HG03521 (cell line): ENCODE measurements at regions not wholly inside any gene's neighbourhood (a gene's known extent, or its start where the extent isn't known, plus 50 kb on each side); places are given as distances from the start of the nearest gene placed in this dataset.

Experiments
- ATAC-seq: cut with Tn5 transposase; IDR thresholded peaks from one replicate; pipeline ENCODE4 v1.9.1; 2021; ENCODE audit warnings: mild to moderate bottlenecking, moderate library complexity; ENCODE audit not compliant: unreplicated experiment

DNA sequence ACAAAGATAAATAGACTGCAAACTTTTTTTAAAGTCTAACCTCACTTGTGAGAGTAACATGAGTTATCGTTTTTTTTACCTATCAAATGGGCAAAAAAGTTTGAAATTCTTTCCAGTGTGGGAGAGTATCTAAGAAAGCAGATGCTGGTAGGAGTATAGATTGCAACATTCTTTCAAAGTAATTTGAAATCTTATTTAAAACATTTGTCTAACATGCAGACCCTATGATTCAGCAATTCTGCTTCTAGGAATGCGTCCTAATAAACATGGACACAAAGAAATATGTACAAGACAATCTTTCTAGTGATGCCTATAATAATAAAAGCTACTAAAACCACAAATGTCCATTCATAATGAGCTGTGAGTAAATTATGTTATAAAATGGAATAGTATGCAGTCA, 110.4 kb upstream of the TMCC3 start:
- no peak for ATAC-seq

- ATAC-seq: no peak
Measured at GRCh38 chr12:94756789-94757188, 106.4 kb upstream of the TMCC3 start.

DNA sequence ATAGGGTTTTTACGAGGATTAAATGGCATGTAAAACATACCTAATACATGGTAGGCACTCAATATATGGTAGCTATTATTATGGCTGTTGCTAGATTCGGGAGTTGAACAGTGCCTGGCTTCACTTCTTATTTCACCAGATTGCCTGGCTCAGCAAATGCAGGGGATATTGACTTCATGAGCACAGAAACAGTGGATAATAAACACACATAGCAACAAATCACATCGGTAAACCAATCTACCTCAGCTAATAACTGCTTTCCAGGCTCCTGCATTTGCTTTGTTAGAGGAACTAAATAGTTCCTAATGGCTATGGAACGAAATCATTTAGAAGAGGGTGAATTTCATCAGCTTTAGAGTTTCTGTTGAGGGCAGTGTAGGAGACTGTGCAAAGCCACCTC, 105.2 kb upstream of the TMCC3 start:
- no peak for ATAC-seq

GRCh38 chr12:94754653-94755052, 104.3 kb upstream of the TMCC3 start:
- ATAC-seq: no peak

GRCh38 chr12:94753036-94753679, 102.8 kb upstream of the TMCC3 start:
- no peak for ATAC-seq

GRCh38 chr12:94750864-94751263, 100.5 kb upstream of the TMCC3 start:
- ATAC-seq: no peak

DNA sequence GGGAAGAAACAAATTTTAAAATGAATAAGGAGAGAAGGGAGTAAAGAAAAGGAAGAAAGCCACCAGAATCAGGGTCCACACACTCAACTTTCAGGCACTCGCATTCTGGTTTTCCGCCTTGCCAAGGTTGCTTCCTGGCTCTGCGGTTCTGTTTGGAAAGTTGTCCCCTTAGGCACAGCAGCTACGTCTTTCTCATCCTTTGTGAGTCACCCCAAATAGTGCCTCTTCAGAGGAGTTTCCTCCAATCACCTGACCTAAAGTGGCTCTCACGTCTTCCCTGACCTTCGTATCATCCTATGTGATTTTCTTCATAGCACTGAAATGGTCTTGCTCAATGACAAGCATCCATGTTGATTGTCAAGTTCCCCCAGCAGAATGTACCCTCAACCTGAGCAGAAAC, 99.5 kb upstream of the TMCC3 start:
- no peak for ATAC-seq

DNA sequence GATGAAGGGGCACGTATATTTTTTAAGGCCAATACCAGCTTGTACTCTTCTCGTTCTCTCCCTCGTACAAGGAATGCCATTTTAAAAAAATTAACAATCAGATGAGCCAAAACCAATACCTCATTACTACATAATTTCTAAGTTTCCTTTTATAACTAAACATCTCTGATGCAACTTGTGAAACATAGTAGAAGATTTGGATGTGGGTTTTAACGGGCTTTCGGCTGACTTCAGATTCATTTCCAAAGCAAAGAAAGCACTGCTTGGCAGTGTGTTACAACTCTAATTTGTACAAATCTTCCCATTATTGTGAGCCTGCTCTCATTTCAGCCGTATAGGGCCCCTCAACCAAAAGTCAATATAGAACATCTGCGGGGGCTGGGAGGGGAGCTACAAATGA, 99.1 kb upstream of the TMCC3 start:
- no peak for ATAC-seq

DNA sequence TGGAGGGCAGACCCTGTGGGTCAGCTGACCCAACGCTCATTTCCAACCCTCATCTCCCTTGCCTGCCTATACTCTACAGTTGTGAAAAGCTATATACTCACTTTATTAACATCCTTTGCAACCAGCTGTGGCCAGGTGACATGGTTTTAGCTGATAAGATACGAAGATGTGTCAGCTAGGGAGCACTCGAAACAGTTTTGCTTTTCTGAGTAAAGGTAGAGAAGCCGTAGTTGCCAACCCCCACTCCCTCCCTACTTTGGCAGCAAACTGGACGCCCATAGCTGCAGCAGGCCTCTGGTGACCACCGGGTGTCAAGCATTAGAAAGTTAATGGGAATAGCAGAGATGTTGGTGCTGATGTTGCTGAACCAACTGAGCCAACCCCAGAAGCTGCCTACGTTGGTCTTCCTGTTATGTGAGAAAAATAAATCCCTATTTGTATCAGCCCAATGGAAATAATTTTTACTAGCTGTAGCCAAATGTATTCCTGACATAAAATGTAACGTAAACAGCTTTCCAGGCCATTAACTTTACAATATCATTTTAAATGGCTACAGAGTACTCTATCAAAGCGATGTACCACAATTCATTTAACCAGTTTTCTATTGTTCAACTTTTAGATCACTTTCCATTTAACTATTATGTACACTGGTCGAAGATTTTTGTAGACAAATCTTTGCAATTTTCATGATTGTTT, 98.5 kb upstream of the TMCC3 start:
- ATAC-seq: no peak

GRCh38 chr12:94745562-94745961, 95.2 kb upstream of the TMCC3 start:
- ATAC-seq: no peak

- no peak for ATAC-seq
Measured at GRCh38 chr12:94743174-94743573, 92.8 kb upstream of the TMCC3 start.

DNA sequence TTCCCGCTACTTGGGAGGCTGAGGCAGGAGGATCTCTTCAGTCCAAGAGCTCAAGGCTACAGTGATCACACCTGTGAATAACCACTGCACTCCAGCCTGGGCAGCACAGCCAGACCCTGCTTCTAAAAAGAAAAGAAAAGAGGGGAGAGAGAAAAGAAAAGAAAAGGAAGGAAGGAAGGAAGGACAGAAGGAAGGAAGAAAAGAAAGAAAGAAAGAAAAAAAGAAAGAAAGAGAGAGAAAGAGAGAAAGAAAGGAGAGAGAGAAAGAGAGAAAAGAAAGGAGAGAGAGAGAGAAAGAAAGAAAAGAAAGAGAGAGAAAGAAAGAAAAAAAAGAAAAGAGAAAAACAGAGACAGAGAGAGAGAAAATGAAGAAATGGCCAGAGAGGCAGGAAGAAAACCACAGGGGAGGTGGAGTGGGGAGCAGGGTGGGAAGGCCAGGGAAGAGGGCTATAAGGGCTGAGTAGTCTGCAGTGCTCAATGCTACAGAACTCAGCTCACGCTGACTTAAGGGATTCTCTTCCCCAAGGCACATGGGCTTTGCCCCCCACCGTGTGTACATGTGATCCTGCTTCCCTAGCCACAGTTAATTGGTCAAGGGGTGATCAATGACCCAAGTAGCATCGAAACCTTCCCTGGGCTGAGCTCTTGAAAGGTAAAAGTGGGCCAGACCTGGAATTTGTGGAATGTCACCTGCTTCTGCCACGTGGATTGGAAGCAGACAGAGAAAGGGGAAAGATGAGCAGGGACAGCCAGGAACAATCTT, 90.4 kb upstream of the TMCC3 start:
- ATAC-seq: no peak

- ATAC-seq: no peak
Measured at GRCh38 chr12:94736820-94737219, 86.5 kb upstream of the TMCC3 start.

DNA sequence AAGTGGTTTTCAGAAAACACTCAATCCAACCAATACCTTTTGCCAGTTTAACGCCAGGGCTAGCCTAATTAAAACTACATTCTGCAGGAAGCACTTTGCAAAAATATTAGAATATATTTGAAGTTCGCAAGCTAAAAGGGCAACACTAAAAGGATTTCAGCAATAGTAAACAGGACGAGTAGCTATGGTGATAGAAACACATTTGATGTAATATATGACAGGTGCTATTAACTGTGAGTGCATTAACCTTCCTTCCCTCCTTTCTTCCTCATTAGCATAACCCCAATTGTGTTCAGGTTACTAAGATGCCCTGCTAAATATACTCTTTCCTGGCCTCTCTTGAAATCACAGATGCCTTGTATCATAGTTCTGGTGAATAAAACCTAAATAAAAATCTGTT, 85.6 kb upstream of the TMCC3 start:
- ATAC-seq: no peak

GRCh38 chr12:94733727-94734126, 83.4 kb upstream of the TMCC3 start:
- no peak for ATAC-seq

- no peak for ATAC-seq
Measured at GRCh38 chr12:94732367-94732990, 82.1 kb upstream of the TMCC3 start.

DNA sequence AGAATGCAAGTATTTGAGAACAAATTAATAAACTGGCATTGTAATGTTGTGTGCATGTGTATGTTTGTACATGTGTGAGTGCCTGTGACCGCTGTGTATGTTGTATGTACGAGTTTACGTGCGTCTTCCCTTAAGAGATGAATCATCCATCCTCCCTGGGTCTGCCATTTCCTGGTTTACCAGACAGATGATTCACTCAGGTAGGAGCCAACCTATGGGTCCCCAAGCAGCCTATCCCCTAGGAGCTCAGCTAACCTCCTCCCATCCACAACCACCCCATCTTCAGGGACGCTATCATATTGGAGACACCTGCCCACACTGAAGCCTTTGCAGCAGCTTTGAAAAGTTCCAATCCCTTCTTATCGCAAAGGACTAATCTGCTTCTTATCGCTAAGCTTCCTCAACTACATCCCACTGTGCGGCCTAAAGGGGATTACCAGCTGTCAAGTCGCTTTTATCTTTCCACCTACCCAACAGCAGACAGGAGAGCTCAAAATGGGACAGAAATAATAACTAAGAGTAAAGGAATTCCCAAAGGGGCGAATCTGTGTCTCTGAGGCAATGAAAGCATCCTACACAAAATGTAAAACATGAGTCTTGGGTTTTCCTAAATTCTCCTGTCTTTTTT, 81.5 kb upstream of the TMCC3 start:
- ATAC-seq: no peak

DNA sequence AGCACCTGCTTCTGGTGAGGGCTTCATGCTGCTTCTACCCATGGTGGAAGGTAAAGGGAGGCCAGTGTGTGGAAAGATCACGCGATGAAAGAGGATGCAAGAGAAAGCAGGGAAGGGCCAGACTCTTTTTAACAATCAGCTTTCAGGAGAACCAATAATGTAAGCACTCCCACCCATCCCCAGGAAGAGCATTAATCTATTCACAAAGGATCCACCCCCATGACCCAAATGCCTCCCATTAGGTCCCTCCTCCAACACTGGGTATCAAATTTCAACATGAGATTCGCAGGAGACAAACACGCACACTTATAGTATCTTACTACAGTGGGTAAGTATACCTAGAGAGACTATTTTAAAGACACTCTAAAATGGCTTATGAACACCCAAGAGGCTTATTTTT, 80.5 kb upstream of the TMCC3 start:
- ATAC-seq: no peak

GRCh38 chr12:94726236-94726835, 76.0 kb upstream of the TMCC3 start:
- ATAC-seq: no peak

- no peak for ATAC-seq
Measured at GRCh38 chr12:94725375-94726168, 75.2 kb upstream of the TMCC3 start.
